ENCODE measurements at regions not wholly inside any gene's neighbourhood (a gene's known extent, or its start where the extent isn't known, plus 50 kb on each side); places are given as distances from the start of the nearest gene placed in this dataset.

- TF ChIP-seq CTCF (conservative IDR thresholded peaks at IDR 0.05; ENCODE audit: low read length) (no peak), EZH2phosphoT487 (IDR thresholded peaks at IDR 0.05; ENCODE audit: borderline replicate concordance) (no peak)
Observed at GRCh38 chr6:44629636-44630035, 242.1 kb downstream of the CDC5L start.

All from Loucy (cell line).